ENCODE measurements at regions not wholly inside any gene's neighbourhood (a gene's known extent, or its start where the extent isn't known, plus 50 kb on each side); places are given as distances from the start of the nearest gene placed in this dataset.

DNA sequence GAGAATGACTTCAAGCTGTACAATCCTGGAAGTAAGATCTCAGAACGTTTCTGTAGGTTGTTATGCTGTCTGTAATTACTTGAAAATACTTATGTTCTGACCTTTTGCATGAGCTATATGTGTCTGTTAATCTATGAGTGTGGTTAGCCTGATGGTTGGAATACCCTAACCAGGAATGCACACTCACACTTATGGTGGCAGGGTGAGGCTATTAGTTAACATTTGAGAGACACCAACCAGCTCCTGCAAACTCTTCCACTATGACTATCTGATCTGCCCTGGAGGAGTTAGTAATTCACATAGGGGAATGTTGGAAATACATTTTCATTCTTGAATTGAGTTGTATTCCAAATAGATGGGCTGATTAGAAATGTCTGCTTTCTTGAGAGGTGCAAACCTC lies 450.3 kb downstream of the INHBA start:
- Histone ChIP-seq H3K4me1 (no peaks in the 10 kb centered on the region), H3K27me3 (no peaks in the 10 kb centered on the region), H3K4me3 (no peak overlapping the region), H3K27ac (no peak overlapping the region), H3K9me3 (peaks cover 0 to 2% of the 10 kb centered on the region in 2 donors), H3K36me3 (no peaks in the 10 kb centered on the region)
- DNase-seq = no peak
- intact Hi-C loops (cut with DNase I) = no loop called here
- no peak for ATAC-seq
- TF ChIP-seq, protein P1, sequence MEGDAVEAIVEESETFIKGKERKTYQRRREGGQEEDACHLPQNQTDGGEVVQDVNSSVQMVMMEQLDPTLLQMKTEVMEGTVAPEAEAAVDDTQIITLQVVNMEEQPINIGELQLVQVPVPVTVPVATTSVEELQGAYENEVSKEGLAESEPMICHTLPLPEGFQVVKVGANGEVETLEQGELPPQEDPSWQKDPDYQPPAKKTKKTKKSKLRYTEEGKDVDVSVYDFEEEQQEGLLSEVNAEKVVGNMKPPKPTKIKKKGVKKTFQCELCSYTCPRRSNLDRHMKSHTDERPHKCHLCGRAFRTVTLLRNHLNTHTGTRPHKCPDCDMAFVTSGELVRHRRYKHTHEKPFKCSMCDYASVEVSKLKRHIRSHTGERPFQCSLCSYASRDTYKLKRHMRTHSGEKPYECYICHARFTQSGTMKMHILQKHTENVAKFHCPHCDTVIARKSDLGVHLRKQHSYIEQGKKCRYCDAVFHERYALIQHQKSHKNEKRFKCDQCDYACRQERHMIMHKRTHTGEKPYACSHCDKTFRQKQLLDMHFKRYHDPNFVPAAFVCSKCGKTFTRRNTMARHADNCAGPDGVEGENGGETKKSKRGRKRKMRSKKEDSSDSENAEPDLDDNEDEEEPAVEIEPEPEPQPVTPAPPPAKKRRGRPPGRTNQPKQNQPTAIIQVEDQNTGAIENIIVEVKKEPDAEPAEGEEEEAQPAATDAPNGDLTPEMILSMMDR (IDR thresholded peaks at IDR 0.05) = no peak

DNA sequence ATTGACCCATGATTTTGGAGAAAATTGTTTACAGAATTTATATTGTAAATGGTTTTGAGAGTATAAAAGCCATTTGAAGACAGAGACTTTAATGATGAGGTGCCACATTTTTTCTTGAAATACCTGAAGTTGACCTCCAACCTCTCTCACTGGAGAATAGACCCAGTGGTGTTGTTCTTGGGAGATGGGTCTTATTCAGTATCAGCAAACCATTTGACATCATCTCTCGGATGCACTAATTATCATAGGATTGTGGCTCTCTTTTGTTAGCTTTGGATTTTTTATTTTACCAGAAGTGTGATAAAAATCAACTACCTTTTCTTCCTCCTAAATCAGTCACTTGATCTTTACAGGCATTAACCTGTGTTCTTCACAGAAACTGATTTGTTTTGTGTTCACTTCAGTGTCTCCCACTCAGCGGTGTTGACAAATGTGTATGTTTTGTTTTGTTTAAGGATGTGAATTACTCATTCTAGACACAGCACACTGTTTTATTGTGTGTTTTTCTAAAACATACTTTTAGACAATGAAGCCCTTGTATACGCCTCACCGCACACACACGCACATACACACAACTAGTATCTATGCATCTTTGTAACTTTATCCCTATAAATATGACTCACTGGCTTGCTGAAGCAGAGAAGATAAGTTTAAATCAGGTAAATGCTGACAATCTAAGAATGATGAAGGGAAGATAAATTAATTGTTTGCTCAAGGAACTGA lies 455.6 kb downstream of the INHBA start:
- TF ChIP-seq, protein P1 (IDR thresholded peaks at IDR 0.05) = no peak
- Histone ChIP-seq H3K4me1 (no peaks in the 10 kb centered on the region), H3K27me3 (no peaks in the 10 kb centered on the region), H3K36me3 (no peaks in the 10 kb centered on the region), H3K9me3 (peaks cover 0 to 2% of the 10 kb centered on the region in 2 donors), H3K27ac (no peak overlapping the region), H3K4me3 (no peak overlapping the region)
- ATAC-seq (no peak), DNase-seq (no peak)
- intact Hi-C loops (cut with DNase I) = no loop called here

DNA sequence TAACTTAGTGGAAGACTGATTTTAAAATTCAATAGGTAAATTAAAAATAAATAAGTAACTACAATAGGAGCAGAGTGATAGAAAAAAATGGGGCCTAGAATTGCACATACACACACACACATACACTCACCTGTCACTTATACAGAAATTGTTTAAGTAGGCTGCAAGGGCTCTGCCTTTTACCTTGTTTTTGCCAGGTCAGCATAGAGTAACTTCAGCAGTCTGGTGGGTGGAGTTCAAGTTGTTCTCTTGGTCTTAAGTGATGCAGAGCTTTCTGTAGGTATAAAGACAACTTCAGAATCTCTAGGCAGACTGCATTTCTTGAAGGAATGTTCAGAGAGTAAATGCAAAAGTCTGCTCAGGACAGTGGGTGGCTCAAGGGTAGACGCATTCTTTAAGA lies 457.0 kb downstream of the INHBA start:
- Histone ChIP-seq H3K4me1 (no peaks in the 10 kb centered on the region), H3K27ac (no peak overlapping the region), H3K4me3 (no peak overlapping the region), H3K36me3 (no peaks in the 10 kb centered on the region), H3K27me3 (no peaks in the 10 kb centered on the region), H3K9me3 (peaks cover 0 to under 1% of the 10 kb centered on the region in 2 donors)
- DNase-seq = no peak
- no peak for ATAC-seq
- intact Hi-C loops (cut with DNase I) = no loop called here
- TF ChIP-seq, protein P1 (IDR thresholded peaks at IDR 0.05) = no peak

DNA sequence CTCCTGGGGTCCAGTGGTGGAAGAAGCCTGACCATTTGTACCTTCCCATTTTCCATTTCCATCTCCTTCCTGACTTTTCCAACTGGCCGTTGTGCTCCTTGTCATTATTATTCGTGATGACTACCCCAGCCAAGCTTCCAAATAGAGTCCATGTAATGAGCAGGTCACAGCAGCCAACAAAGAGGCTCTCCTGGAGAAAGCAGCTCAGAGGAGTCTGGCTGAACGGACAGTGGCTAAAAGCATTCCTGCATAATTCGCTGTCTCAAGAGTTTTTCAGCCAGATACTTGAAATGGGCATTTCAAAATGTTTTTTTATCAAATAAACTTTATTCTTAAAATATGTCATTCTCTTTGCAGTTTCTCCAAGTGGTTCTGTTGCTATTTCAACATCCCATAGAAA lies 458.6 kb downstream of the INHBA start:
- Histone ChIP-seq H3K36me3 (no peaks in the 10 kb centered on the region), H3K4me3 (no peak overlapping the region), H3K9me3 (no peaks in the 10 kb centered on the region), H3K27me3 (no peaks in the 10 kb centered on the region), H3K27ac (no peak overlapping the region), H3K4me1 (no peaks in the 10 kb centered on the region)
- TF ChIP-seq, protein P1 (IDR thresholded peaks at IDR 0.05) = no peak
- ATAC-seq (peak; percentile 77), DNase-seq (no peak)
- intact Hi-C loops (cut with DNase I) = no loop called here

DNA sequence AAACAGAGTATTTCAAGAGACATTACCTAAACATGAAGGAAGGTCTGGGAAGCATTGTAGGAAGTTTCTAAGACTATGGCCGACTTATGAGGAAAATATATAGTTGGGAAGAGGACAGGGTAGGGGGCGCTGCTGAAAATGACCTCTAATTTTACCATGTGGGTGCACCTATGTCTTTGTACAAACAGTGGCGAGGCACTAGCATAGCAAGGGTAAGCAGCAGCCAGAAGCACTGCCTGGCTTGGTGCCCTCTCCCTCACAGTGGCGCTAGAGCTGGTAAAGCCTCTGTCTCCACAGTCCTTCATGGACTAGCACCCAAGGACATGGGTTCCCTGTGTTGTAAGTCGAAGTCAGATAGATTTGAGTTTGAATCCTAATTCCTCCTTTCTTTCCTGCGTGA lies 461.2 kb downstream of the INHBA start:
- Histone ChIP-seq H3K36me3 (no peaks in the 10 kb centered on the region), H3K4me1 (no peaks in the 10 kb centered on the region), H3K9me3 (no peaks in the 10 kb centered on the region), H3K27ac (no peak overlapping the region), H3K4me3 (no peak overlapping the region), H3K27me3 (no peaks in the 10 kb centered on the region)
- no peak for DNase-seq
- intact Hi-C loops (cut with DNase I) = no loop called here
- ATAC-seq = no peak
- TF ChIP-seq, protein P1 (IDR thresholded peaks at IDR 0.05) = no peak

Measured in left lung (tissue), 4 donors.